C4-2B (cell line): ENCODE measurements at regions not wholly inside any gene's neighbourhood (a gene's known extent, or its start where the extent isn't known, plus 50 kb on each side); places are given as distances from the start of the nearest gene placed in this dataset.

Experiments used
- CTCF ChIP-seq: fragments of 450-650 bp; conservative IDR thresholded peaks from 2 replicates; pipeline ENCODE4 v1.5.1; 2017; ENCODE audit warnings: mild to moderate bottlenecking
- ZFX ChIP-seq: fragments of 450-650 bp; IDR thresholded peaks from 2 replicates; pipeline ENCODE4 v1.6.1; 2017

GRCh38 chr2:59572227-59572626, 981.2 kb downstream of the BCL11A start:
- TF ChIP-seq CTCF, result no peak
- no peak for TF ChIP-seq ZFX
